ENCODE measurements at regions not wholly inside any gene's neighbourhood (a gene's known extent, or its start where the extent isn't known, plus 50 kb on each side); places are given as distances from the start of the nearest gene placed in this dataset.

DNA sequence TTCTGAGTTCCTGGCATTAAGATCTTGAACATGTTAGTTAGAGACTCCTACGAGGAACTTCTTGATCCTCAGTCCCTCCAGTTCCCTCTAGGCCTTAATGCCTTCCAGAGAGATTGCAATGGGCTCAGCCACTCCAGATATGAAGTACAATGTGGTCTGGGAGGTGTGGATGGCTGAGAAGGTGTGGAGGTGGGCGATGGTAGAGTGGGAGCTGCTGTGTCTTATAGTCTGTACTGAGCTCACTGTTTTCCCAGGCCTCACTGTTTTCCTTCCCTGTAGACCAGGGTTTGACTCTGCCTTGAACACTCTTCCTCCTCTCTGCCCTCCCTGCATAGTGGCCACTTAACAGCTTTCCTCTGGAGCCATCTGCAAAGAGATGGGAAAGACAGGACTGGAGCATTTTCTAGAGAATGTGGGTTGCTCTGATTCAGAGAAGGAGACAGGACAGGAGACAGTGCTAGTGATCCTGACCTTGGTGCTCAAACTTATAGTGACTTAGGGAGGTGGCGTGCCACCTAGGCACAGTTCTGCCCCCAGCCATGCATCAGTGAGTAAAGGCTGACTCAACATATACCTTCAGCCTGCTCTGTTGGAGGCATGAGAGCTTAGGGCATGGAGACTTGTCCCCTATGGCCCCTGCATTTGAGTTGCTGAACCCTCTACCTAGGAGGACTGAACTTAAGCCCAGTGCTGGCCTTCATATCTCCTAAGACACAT lies 129.7 kb downstream of the TDRD15 start:
- DNase-seq (ENCODE audit: low spot score), result no peak

GRCh38 chr2:21254170-21254965 lies 130.6 kb downstream of the TDRD15 start:
- DNase-seq (ENCODE audit: low spot score), result no peak

DNA sequence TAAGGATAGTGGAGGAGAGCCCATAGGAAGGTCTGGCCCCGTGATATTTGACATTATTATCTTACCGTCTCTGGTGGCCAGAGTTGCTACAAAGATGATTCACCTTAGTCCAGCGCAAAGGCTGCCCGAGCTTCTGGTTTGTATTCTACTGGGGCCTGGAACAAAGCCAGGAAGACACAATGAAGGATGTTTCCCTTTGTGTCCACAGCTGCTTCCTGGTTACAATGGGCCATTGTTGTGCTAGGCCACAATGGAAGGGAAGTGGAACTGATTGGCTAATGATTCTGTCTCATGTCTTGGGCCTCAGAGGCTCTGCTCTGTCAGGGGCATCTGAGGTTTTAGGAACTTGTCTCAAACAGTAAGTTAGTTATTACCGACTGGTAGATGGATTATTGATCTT lies 132.2 kb downstream of the TDRD15 start:
- no peak for DNase-seq (ENCODE audit: low spot score)

DNA sequence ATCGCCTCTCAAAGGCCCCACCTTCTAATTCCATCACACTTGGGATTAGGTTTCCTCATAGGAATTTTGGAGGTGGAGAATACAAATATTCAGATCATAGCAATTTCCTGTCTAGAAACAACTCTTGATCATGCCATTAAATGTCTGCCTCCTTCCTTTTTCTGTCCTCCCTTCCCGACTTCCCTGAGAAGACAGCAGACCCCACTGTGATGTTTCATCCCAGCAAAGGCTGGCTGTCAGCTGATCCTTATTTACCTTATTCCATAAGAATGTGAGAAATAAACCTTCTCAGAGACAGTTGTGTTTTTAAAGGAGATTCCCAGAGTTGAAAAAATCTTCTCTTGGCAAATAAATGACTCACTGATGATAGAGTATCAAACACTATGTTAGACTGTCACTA lies 133.9 kb downstream of the TDRD15 start:
- DNase-seq (ENCODE audit: low spot score), result no peak

DNA sequence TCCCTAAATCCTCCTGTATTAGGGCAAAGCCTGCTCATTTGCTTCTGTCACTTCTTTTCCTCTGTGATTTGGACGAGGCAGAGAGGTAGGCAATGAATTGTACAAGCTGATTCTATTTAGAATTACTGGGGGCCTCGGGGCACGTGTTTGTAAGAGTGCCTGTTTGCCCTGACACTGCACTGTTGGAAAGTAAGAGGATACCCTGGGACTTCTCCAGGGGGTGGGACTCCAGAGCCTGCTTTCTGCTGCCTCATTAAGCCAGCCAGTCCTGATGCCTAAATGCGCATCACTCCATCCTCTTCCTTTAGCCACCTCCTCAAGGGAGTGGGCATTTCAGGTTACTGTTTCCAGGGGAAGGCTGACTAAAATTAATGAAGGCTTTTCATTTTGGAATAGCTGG lies 134.3 kb downstream of the TDRD15 start:
- DNase-seq (ENCODE audit: low spot score), result no peak

- DNase-seq (ENCODE audit: low spot score), result no peak
These were observed 136.5 kb downstream of the TDRD15 start for GRCh38 chr2:21260311-21260710.

- no peak for DNase-seq (ENCODE audit: low spot score)
These were observed 137.8 kb downstream of the TDRD15 start for GRCh38 chr2:21261591-21261990.

DNA sequence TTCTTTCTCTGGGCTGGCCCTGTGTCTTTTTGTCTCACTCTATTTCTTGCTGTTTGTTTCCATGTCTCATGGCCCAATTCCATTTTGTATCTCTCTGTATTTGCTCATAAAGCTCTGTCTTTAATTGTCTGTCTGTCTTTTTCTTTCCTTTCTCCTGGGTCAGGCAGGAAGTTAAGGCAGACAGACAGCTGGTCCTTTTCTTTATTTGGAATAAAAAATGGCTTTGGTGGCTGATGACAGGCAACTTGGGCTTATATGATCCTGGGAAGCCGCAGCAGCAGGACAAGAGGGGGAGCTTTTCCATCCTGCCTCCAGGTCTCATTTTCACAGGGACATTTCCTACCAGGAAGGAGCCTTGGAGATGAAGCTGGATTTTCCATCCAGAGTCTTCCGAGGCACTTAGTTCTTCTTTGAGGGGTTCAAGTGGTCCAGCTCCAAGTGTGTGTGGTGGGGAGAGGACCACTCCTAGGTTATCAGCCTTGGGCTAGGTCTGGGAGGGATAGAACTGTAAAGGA lies 138.7 kb downstream of the TDRD15 start:
- DNase-seq (ENCODE audit: low spot score), result no peak

DNA sequence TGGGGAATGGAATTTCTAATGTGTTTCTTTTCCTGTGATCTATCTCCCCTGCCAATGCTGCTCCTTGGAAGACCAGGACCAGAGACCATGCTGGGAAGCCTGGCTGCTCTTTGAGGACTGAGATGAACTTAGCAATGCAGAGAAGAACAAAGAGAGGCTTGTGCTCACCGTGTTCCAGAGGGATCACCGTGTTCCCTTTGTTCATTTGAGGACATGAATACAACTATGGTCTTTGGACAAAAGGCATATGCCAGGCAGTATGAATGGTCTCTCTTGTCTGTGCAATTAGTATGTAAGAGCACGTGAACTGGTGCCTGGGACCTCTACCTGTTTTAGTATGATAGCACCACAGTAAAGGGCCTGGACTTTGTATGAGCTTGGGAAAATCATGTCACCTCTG lies 139.9 kb downstream of the TDRD15 start:
- DNase-seq (ENCODE audit: low spot score), result no peak

- DNase-seq (ENCODE audit: low spot score), result no peak
These were observed 142.0 kb downstream of the TDRD15 start for GRCh38 chr2:21265752-21266151.

GRCh38 chr2:21267232-21267835 lies 143.6 kb downstream of the TDRD15 start:
- no peak for DNase-seq (ENCODE audit: low spot score)

DNA sequence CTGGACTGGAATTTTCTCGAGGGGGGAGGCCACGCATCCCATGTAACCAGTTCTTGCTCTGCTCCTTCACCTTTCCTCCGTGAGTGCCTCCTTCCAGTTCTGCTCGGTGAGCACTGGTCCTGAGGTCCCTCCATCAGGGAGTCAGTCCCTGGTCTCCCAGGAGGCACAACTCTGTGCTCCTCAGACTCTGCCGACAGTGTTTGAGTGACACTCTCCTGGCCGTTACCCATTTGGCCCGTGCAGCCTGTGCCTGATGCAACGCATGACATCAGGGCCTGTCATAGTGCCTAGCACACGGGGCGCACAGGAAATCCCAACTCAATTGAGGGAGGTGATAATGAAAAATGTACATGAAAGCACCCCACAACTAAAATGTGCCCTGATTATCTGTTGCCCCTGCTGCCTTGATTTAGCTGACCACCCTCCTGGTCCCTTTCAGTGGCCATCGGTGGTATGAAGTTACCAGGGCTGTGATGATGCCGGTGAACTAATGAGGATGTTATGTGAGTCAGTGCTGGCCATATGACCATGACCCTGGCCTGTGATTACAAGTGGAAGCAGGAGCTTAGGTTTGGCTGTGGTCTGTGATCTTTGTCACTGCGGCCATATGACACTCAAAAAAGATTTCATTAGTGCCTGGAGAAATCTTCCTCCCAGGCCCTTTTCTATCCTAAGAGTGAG lies 144.6 kb downstream of the TDRD15 start:
- DNase-seq (ENCODE audit: low spot score), result no peak

DNA sequence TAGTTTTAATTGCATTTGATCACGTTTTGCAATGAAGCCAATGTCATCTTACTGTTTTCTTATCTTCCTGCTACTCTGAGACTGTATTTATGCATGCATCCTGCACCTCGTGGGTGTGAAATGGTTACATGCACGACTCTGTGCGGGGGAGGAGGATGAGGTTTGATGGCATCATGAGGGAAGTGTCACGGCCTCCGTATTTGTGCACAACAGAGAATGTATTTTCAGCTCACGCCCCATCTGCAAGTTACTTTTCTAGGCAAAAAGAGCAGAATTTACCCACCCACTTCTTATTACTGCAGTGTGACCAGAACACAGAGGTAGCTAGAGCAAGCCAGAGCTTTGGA lies 145.1 kb downstream of the TDRD15 start:
- DNase-seq (ENCODE audit: low spot score), result no peak

DNA sequence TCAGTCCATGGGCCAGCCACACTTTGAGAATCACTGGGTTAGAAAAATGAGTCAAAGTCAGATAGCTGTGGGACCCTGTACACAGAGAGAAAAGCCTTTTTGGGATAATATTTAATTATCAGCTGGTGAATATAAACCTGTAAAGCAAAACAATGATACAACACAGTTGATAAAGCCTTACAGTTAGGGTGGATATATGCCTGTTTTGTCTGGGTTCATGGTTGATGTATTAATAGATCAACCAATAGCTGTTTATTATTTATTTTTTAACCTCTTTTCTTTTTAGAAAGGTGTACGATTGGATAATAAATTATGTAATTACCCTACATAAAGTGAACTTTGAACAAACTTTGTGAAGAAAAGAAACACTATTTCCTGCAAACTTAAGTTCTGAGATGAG lies 145.6 kb downstream of the TDRD15 start:
- no peak for DNase-seq (ENCODE audit: low spot score)

DNA sequence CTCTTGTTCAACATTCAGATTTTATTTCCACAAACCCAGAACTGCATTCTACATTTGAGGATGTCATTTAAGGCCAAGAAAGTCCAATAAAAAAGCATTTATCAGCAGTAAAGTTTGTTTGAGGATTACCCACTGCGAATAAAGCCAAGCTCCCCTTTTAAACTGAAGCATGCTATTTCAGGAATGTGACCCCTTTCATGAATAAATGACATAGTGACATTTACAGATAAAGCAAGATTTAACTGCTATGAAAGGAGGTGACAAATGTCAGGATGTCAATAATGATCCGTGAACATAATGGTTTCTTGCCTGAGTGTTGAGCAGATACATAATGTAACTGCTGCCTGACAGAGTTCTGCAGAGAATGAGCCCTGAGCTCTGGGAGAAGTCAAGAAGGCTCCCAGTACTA lies 146.3 kb downstream of the TDRD15 start:
- DNase-seq (ENCODE audit: low spot score), result no peak

DNA sequence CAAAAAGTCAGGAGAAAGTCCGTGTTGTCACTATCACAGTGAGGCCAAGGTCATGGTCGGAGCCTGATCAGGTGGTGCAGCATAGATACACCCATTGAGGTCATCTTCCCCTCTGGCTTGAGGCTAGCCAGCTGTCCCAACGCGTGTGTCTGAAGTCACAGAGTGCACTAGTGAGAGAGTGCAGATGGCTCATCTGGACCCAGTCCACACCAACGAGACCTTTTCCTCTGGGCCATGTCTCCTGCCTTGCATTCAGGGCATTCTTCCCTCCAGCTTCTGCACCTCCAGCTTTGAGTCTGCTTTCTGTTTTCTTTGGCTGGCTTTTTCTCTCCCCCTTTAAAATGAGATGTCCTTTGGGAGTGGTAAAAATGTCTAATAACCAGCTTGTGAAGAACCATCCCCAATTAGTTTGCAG lies 146.9 kb downstream of the TDRD15 start:
- DNase-seq (ENCODE audit: low spot score), result no peak

- DNase-seq (ENCODE audit: low spot score), result no peak
These were observed 152.4 kb downstream of the TDRD15 start for GRCh38 chr2:21276163-21276562.

GRCh38 chr2:21277068-21278056 lies 153.6 kb downstream of the TDRD15 start:
- DNase-seq (ENCODE audit: low spot score), result no peak

DNA sequence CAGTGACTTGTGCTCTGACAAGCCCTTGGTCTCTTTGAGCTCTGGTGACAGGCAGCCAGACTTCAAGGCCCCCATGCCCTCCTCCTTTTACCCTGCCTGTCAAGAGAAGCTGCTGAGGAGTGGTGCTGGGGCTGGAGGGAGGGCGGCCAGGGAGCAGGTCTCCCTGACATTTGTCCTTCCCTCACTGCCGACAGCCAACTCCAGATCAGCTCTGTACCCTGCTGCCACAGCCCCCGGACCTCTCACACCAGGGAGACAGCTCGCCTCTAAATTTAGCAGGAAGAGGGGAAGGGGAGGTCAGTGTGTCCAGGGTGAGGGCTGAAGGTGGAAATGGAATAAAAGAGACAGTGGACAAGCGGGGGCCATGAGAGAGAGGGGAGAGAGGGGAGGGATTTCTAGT lies 155.8 kb downstream of the TDRD15 start:
- no peak for DNase-seq (ENCODE audit: low spot score)

DNA sequence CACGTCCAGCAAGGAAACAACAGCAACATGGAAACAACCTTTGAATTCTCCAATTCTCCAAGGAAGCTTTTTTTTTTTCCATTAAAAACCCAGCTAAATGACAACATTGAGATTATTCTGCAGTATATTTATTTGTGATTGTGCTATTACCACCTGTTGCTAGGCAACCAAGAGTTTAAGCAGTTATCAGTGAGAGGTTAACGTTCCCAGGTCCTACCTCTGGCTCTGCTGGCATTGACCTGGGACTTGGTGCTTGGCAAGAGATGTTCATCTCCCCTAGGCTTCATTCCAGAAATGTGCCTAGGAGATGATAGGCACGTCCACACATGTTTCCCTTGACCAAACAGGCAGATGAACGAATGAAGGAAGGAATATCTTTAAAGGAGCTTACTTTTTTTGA lies 157.0 kb downstream of the TDRD15 start:
- DNase-seq (ENCODE audit: low spot score), result no peak

GRCh38 chr2:21281384-21281783 lies 157.6 kb downstream of the TDRD15 start:
- DNase-seq (ENCODE audit: low spot score), result no peak

Data from germinal center (tissue), 1 donor.